ENCODE measurements at regions not wholly inside any gene's neighbourhood (a gene's known extent, or its start where the extent isn't known, plus 50 kb on each side); places are given as distances from the start of the nearest gene placed in this dataset.

DNA sequence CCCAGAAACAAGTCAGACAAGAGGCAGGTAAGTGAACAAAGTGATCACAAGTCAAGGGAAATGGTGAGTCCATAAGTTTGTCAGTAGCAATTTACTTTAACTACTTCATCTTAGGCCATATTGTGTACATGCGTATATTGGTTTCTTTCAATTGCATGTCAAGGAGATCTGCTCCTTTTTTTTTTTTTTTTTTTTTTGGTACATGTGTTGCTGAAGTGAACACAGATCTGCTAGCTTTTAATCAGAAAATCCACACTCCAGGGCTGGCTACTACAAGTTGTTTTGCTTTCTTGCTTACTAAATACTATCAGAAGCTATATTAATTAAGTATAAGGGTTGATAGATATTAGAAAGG, 985.1 kb downstream of the TSN start:
- no peak for TF ChIP-seq SIN3A (IDR thresholded peaks at IDR 0.05; ENCODE audit: borderline replicate concordance, insufficient read depth, low read length)
- no peak for TF ChIP-seq REST (IDR thresholded peaks at IDR 0.05; ENCODE audit: insufficient read depth in 1 of 2, low read depth in 2 of 2, low read length in 2 of 2)
- TF ChIP-seq TAF1 (IDR thresholded peaks at IDR 0.05; ENCODE audit: borderline replicate concordance, insufficient read depth, low read length), result no peak

Measured in PFSK-1 (cell line).